Immature natural killer cell (primary cell): ENCODE measurements at regions not wholly inside any gene's neighbourhood (a gene's known extent, or its start where the extent isn't known, plus 50 kb on each side); places are given as distances from the start of the nearest gene placed in this dataset.
"Not testable (repeated sequence)": the region's sequence is repeated elsewhere in the genome, so short reads cannot be mapped to it uniquely, and the experiment has no call there.

Source experiments
- DNase-seq, 3 donors: peaks; one replicate each; pipeline ENCODE4 v3.0.0; 2022; ENCODE audit warnings: mixed read lengths in 1 of 3
- H3K27ac Mint-ChIP-seq, 6 donors: one replicate each; pipeline ENCODE4 v1.8.0; 2020; ENCODE audit warnings: mixed read lengths in 6 of 6, mild to moderate bottlenecking in 5 of 6, inconsistent platforms in 4 of 6, moderate library complexity in 3 of 6
- H3K27me3 Mint-ChIP-seq, 3 donors: one replicate each; pipeline ENCODE4 v1.8.0; 2020 to 2021; ENCODE audit warnings: low read depth in 3 of 3, mild to moderate bottlenecking in 3 of 3, mixed read lengths in 3 of 3, moderate library complexity in 3 of 3, inconsistent platforms in 1 of 3
- H3K36me3 Mint-ChIP-seq, 3 donors: one replicate each; pipeline ENCODE4 v1.8.0; 2020; ENCODE audit warnings: mixed read lengths in 3 of 3, inconsistent platforms in 2 of 3, mild to moderate bottlenecking in 2 of 3
- H3K4me1 Mint-ChIP-seq, 2 donors: one replicate each; pipeline ENCODE4 v1.8.0; 2020; ENCODE audit warnings: inconsistent platforms in 2 of 2, mild to moderate bottlenecking in 2 of 2, mixed read lengths in 2 of 2, moderate library complexity in 1 of 2
- H3K4me3 Mint-ChIP-seq, 5 donors: one replicate each; pipeline ENCODE4 v1.8.0; 2020; ENCODE audit warnings: mild to moderate bottlenecking in 5 of 5, mixed read lengths in 5 of 5, inconsistent platforms in 3 of 5, moderate library complexity in 3 of 5
- H3K9me3 Mint-ChIP-seq, 6 donors: one replicate each; pipeline ENCODE4 v1.8.0; 2020; ENCODE audit warnings: mild to moderate bottlenecking in 6 of 6, mixed read lengths in 6 of 6, inconsistent platforms in 4 of 6, moderate library complexity in 3 of 6

DNA sequence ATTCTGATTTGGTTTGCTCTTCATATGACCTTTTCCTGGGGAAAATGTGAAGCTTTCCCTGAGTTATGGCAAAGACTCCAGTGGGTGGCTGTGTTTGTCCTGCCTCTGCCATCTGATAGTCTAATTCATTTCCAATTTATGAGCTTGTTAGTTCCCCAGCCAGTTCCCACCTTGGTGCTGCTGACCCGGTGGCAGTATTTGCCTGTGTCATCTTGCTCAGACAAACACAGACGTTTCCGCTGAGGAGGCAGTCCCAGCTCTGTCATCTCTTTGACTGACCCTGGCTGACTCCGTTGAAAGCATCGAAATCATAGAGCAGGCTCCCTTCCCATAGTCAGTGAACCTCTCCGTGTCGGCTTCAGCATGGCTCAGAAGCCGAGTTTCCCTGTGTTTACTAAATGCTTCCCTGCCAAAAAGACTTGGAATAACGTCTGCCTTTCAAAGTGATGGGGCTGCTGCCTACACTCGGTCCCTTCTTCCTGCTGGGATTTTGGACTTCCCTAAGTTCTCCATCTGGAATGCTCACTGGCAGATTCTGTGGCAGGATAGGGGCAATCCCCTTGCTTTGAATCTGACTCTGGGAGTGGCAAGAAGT lies 538.3 kb downstream of the NPIPA7 start:
- Mint-ChIP-seq H3K36me3 (no peaks in the 10 kb centered on the region), H3K4me3 (no peak overlapping the region), H3K9me3 (no peaks in the 10 kb centered on the region), H3K4me1 (no peaks in the 10 kb centered on the region), H3K27ac (no peak overlapping the region), H3K27me3 (peaks cover 6 to 14% (median 7%) of the 10 kb centered on the region in 3 donors)
- DNase-seq: no peak

DNA sequence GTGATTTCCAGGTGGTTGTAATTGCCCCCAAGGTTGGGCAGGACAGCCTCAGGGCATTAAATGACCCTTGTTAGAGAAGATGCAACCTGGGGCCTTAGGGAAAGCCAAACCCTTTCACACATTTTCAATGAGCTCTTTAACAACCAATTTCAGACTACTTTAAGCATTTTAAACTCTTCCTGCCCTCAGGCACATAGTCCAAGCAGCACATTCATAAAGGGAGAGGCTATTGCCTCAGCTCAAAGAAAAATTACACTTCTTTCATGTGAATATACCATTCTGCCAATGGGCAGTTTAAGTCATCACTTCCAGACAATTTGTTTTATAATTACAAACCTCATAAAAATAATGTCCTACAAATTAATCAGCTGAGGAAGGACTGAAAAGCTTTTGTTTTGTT lies 544.5 kb downstream of the NPIPA7 start:
- Mint-ChIP-seq H3K4me3 (no peak overlapping the region), H3K4me1 (no peaks in the 10 kb centered on the region), H3K27ac (no peak overlapping the region), H3K27me3 (peaks cover 0 to 6% (median 3%) of the 10 kb centered on the region in 3 donors), H3K9me3 (no peaks in the 10 kb centered on the region), H3K36me3 (no peaks in the 10 kb centered on the region)
- DNase-seq: no peak

DNA sequence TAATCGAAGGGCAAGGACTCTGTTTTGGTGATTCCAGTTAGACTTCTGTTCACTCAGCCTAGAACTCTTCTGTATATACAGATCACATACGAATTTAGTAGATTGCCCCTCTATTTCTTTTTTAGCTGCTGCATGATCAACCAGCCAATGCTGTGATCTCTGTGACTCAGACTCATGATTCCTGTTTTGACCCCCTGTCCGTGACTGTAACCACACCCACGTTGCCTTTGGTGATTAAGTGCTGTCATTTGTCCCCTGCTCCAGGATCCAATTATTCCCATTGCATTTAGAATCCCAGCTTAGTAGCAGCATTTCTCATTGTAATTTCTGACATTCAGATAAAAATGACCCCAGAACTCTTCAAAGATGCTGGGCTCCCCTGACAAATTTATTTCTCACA lies 545.7 kb downstream of the NPIPA7 start:
- DNase-seq: no peak
- H3K27ac Mint-ChIP-seq: no peak overlapping the region
- peaks cover 0 to under 1% (median 0%) of the 10 kb centered on the region in 3 donors for H3K36me3 Mint-ChIP-seq
- H3K4me3 Mint-ChIP-seq: no peak overlapping the region
- H3K4me1 Mint-ChIP-seq: no peaks in the 10 kb centered on the region
- H3K9me3 Mint-ChIP-seq: no peaks in the 10 kb centered on the region
- H3K27me3 Mint-ChIP-seq: peaks cover 0 to 6% (median 0%) of the 10 kb centered on the region in 3 donors

DNA sequence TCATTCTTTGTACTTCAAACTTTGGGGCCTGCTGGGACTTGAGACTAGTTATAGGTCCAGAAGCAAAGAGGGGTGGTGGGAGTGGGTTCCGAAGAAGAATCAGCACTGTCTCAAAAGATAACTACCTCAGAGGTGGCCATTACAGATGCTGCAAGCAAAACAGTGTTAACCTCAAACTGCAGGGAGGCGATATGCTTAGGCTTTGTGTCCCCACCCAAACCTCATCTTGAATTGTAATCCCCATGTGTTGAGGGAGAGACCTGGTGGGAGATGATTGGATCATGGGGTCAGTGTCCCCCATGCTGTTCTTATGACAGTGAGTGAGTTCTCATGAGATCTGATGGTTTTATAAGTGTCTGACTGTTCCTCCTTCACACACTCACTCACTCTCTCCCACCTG lies 545.3 kb downstream of the XYLT1 start:
- no peak for DNase-seq
- peaks cover 0 to 3% (median 0%) of the 10 kb centered on the region in 3 donors for H3K36me3 Mint-ChIP-seq
- H3K27me3 Mint-ChIP-seq: peaks cover 0 to 6% (median 2%) of the 10 kb centered on the region in 3 donors
- no peaks in the 10 kb centered on the region for H3K4me1 Mint-ChIP-seq
- H3K9me3 Mint-ChIP-seq: no peaks in the 10 kb centered on the region
- no peak overlapping the region for H3K27ac Mint-ChIP-seq
- H3K4me3 Mint-ChIP-seq: no peak overlapping the region

DNA sequence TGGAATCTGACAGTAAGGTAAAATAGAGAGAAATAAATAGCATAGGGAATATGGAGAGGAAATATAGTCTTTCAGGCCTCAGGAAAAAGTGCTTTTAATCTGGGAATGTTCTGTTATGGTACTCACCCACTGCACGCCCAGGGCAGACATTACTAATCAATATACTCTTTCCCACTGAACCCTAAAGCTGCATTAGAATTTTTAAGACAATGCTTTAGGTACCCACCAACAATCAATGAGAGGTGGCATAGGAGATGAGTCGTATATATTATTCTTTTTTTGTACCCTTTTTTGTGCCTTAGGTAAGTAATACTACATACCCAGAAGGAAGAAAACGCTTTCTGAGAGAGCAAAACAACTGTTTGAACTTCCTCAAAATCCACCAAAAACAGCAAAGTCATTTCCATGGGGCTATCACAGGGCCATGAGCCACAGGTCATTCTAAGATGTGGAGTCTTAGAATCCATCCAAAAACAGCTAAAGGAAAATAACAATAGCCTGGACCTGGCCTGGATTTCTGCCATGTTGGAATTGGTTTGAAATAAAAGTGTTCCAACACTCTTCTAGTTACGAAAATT lies 542.1 kb downstream of the XYLT1 start:
- no peak overlapping the region for H3K4me3 Mint-ChIP-seq
- no peak overlapping the region for H3K27ac Mint-ChIP-seq
- peaks cover 4% of the 10 kb centered on the region in 3 donors for H3K27me3 Mint-ChIP-seq
- H3K9me3 Mint-ChIP-seq: no peaks in the 10 kb centered on the region
- peaks cover 0 to 3% (median 0%) of the 10 kb centered on the region in 3 donors for H3K36me3 Mint-ChIP-seq
- H3K4me1 Mint-ChIP-seq: no peaks in the 10 kb centered on the region
- DNase-seq: no peak

DNA sequence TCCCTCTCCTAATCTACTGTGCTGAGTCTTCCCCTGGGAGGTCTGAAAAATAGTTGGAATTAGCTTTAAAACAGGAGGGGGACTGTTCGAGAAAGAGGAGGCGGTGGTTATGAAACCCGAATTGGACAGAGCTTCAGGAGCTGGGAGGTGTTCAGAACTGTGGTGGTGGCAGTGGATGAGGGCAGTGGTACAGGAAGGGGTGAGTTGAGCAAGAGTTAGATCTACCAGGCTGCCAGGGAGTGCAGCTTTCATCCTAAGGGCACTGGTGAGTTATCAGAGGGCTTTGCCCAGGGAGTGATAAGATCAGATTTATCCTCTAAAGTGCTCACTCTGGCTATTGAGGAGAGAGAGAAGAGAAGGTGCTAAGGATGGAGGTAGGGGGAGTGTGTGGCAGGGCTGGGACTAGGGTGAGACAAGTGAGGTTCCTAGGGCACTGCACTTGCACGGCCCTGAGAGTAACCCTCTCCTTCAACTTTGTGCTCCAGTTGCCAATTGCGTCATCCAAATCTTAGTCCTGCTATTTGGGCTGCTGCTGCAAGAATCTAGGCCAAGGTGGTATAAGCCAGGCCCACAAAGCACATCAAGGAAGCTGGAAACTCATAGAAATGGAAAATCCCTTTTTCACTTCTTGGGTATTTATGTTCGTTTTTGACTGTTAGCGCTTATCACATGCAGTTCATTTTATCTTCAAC lies 540.3 kb downstream of the XYLT1 start:
- H3K27me3 Mint-ChIP-seq: peaks cover 4 to 6% (median 4%) of the 10 kb centered on the region in 3 donors
- no peaks in the 10 kb centered on the region for H3K9me3 Mint-ChIP-seq
- peaks cover 0 to 3% (median 0%) of the 10 kb centered on the region in 3 donors for H3K36me3 Mint-ChIP-seq
- no peak for DNase-seq
- H3K4me1 Mint-ChIP-seq: no peaks in the 10 kb centered on the region
- H3K27ac Mint-ChIP-seq: no peak overlapping the region
- no peak overlapping the region for H3K4me3 Mint-ChIP-seq

DNA sequence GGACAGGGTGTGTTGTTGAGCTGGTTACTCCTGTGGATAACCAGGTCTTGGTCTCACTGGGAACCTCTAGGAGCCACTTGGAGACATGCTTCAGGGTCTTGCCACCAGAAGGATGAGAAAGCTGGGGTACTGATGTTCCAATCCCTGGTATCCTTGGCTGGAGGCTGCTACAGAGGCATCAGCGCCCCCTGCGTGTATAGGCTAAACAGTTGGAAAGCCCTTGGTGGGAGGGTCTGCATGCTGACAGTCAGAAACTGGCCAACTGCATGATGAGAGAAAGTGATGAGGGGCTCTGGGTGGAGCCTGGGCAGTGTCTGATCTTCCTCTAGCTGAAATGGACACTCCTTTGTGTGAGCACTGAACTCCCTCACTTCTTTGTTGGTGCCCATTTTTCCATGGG lies 536.9 kb downstream of the XYLT1 start:
- Mint-ChIP-seq H3K4me1 (no peaks in the 10 kb centered on the region), H3K4me3 (no peak overlapping the region), H3K36me3 (peaks cover 0 to 3% (median 0%) of the 10 kb centered on the region in 3 donors), H3K9me3 (no peaks in the 10 kb centered on the region), H3K27me3 (peaks cover 2 to 10% (median 4%) of the 10 kb centered on the region in 3 donors), H3K27ac (no peak overlapping the region)
- DNase-seq: no peak

DNA sequence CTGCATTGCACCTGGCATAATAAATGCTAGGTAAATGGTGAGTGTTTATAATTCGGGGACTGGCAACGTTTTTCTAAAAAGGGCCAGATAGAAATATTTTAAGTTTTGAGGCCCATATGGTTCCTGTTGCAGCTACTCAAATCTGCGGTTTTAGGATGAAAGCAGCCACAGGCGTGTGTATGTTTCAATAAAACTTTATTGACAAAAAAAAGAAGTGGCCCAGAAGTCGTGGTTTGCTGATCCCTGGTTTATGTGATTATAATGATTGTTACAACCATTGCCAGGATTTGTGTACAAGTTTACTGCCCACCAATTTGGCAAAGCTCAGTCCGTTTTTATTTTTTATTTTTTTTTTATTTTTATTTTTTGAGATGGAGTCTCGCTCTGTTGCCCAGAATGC lies 536.1 kb downstream of the XYLT1 start:
- no peaks in the 10 kb centered on the region for H3K9me3 Mint-ChIP-seq
- H3K4me3 Mint-ChIP-seq: no peak overlapping the region

DNA sequence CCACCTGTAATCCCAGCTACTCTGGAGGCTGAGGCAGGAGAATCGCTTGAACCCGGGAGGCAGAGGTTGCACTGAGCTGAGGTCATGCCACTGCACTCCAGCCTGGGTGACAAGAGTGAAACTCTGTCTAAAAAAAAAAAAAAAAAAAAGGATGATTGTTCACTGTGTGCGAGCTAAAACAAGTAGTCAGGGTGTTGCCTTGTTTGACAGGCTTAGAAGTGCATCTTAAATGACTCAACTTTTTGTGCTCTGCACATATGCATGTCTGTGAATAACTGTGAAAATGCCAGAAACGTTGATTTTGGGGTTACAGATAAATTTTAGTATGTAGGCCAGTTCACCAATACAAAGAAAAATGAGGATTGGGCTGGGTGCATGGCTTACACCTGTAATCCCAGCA lies 534.9 kb downstream of the XYLT1 start:
- H3K27ac Mint-ChIP-seq, H3K4me3 Mint-ChIP-seq, H3K36me3 Mint-ChIP-seq, H3K9me3 Mint-ChIP-seq, H3K4me1 Mint-ChIP-seq, DNase-seq: not testable (repeated sequence)
- H3K27me3 Mint-ChIP-seq: peaks cover 2 to 12% (median 6%) of the 10 kb centered on the region in 3 donors

More for the DNA sequence above, 536.1 kb downstream of the XYLT1 start:
- DNase-seq: no peak
- H3K27ac Mint-ChIP-seq: no peak overlapping the region
- H3K36me3 Mint-ChIP-seq: peaks cover 0 to 2% (median 0%) of the 10 kb centered on the region in 3 donors
- no peaks in the 10 kb centered on the region for H3K4me1 Mint-ChIP-seq
- H3K27me3 Mint-ChIP-seq: peaks cover 2 to 10% (median 5%) of the 10 kb centered on the region in 3 donors

DNA sequence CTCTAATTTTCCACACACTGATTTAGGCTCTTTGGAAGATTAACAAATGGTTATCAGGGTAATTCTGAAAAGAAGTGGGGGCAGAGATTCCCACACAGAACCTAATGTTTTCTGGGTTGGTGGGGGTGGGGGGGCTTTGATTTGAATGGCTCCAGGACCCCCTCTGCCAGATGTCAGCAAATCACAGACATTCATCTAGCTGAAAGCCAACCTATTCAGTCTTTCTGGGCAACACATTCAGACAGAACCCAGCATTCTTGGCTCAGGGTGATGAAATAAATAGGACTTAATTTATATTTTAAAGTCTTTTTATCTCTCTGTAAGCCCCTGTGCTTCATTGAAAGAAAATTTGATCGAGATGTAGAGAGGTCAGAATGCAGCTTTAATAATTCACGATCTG lies 533.2 kb downstream of the XYLT1 start:
- DNase-seq: no peak
- H3K36me3 Mint-ChIP-seq: no peaks in the 10 kb centered on the region
- no peaks in the 10 kb centered on the region for H3K9me3 Mint-ChIP-seq
- no peak overlapping the region for H3K27ac Mint-ChIP-seq
- H3K4me3 Mint-ChIP-seq: no peak overlapping the region
- H3K27me3 Mint-ChIP-seq: peaks cover 5 to 11% (median 6%) of the 10 kb centered on the region in 3 donors
- no peaks in the 10 kb centered on the region for H3K4me1 Mint-ChIP-seq

DNA sequence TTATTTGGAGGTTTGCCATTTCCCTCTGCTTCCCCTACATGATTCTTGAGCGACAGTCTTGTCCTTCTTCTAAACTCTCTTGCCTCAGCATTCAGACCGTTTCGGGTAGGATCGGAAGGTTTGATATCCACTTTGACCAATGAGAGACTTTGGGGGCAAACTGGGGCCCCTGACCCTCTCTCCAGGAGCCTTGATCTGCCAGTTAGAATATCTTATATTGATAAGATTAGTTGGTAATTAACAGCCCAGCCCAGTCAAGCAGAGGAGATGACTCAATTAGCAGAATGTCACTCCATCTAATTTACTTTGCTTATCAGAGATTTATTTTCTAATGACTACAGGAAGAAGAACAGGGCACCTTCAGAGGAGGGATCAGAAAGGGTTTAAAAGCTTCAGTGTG lies 532.8 kb downstream of the XYLT1 start:
- H3K4me3 Mint-ChIP-seq: no peak overlapping the region
- H3K27ac Mint-ChIP-seq: no peak overlapping the region
- H3K27me3 Mint-ChIP-seq: peaks cover 4 to 11% (median 5%) of the 10 kb centered on the region in 3 donors
- no peak for DNase-seq
- H3K36me3 Mint-ChIP-seq: no peaks in the 10 kb centered on the region
- no peaks in the 10 kb centered on the region for H3K4me1 Mint-ChIP-seq
- H3K9me3 Mint-ChIP-seq: no peaks in the 10 kb centered on the region

DNA sequence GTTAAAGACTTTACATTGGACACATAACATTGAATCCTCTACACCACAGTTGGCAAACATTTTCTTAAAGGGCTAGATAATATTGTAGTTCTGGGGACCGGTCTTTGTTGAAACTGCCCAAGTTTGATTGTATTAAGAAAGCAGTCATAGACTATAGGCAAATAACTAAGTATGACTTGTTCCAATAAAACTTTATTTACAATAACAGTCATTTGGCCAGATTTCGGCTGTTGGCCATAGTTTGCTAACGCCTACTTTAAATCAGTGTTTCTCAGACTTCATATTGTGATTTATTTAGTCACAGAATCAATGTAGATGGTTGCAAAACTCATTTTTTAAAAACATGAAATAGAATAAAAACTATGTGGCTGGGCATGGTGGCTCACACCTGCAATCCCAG lies 531.8 kb downstream of the XYLT1 start:
- H3K4me3 Mint-ChIP-seq: no peak overlapping the region
- peaks cover 2 to 11% (median 5%) of the 10 kb centered on the region in 3 donors for H3K27me3 Mint-ChIP-seq
- H3K36me3 Mint-ChIP-seq: no peaks in the 10 kb centered on the region
- H3K27ac Mint-ChIP-seq: no peak overlapping the region
- H3K9me3 Mint-ChIP-seq: peaks cover 0 to 1% (median 0%) of the 10 kb centered on the region in 6 donors
- no peak for DNase-seq
- no peaks in the 10 kb centered on the region for H3K4me1 Mint-ChIP-seq

DNA sequence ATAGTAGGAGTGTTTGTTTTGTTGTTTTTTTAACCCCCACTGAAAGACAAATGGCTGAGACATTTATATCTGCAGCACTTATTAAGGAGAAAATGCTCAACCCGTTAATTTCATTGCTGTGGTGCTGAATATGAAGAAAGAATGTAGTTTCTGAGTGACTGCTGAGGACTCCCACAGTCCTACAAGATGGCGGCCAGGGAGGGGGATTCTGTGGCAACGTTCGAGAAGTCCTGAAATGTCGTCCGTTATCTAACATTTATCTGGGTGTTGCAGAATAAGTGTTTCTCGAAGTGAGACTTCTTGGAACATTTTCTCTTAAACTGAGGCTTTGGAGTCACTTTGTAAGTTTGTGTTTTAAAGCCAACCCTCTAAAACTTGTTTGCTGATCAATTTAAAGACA lies 530.4 kb downstream of the XYLT1 start:
- H3K4me3 Mint-ChIP-seq: no peak overlapping the region
- peaks cover 2 to 10% (median 5%) of the 10 kb centered on the region in 3 donors for H3K27me3 Mint-ChIP-seq
- H3K4me1 Mint-ChIP-seq: no peaks in the 10 kb centered on the region
- no peaks in the 10 kb centered on the region for H3K36me3 Mint-ChIP-seq
- no peak for DNase-seq
- no peak overlapping the region for H3K27ac Mint-ChIP-seq
- peaks cover 0 to 1% (median 0%) of the 10 kb centered on the region in 6 donors for H3K9me3 Mint-ChIP-seq

DNA sequence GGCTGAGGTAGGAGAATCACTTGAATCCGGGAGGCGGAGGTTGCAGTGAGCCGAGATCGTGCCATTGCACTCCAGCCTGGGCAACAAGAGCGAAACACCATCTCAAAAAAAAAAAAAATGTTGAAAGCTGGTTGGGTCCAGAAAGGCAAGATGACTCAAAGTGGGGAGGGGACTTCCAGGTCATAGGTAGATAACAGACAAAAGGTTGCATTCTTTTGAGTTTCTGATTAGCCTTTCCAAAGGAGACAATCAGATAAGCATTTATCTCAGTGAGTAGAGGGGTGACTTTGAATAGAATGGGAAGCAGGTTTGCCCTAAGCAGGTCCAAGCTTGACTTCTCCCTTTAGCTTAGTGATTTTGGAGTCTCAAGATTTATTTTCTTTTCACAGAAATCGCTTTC lies 527.9 kb downstream of the XYLT1 start:
- DNase-seq, H3K27me3 Mint-ChIP-seq, H3K9me3 Mint-ChIP-seq, H3K36me3 Mint-ChIP-seq, H3K4me3 Mint-ChIP-seq, H3K4me1 Mint-ChIP-seq, H3K27ac Mint-ChIP-seq: not testable (repeated sequence)
